HG03342 (cell line): ENCODE measurements at regions not wholly inside any gene's neighbourhood (a gene's known extent, or its start where the extent isn't known, plus 50 kb on each side); places are given as distances from the start of the nearest gene placed in this dataset.
"Not testable (repeated sequence)": the region's sequence is repeated elsewhere in the genome, so short reads cannot be mapped to it uniquely, and the experiment has no call there.

Experiments
- ATAC-seq: cut with Tn5 transposase; IDR thresholded peaks from one replicate; pipeline ENCODE4 v1.9.1; 2021; ENCODE audit warnings: mild to moderate bottlenecking, moderate library complexity; ENCODE audit not compliant: unreplicated experiment

GRCh38 chr16:14384745-14385144 lies 245.3 kb downstream of the PARN start:
- no peak for ATAC-seq

GRCh38 chr16:14383844-14384243 lies 246.2 kb downstream of the PARN start:
- ATAC-seq, result not testable (repeated sequence)

GRCh38 chr16:14378689-14379467 lies 251.2 kb downstream of the PARN start:
- no peak for ATAC-seq

- ATAC-seq, result no peak
These were observed 251.9 kb downstream of the PARN start for GRCh38 chr16:14378131-14378551.

- no peak for ATAC-seq
These were observed 252.7 kb downstream of the PARN start for GRCh38 chr16:14377326-14377725.

GRCh38 chr16:14375132-14375491 lies 254.9 kb downstream of the PARN start:
- ATAC-seq, result no peak

GRCh38 chr16:14374451-14375131 lies 255.5 kb downstream of the PARN start:
- no peak for ATAC-seq

- no peak for ATAC-seq
These were observed 256.2 kb downstream of the PARN start for GRCh38 chr16:14373896-14374295.

GRCh38 chr16:14373406-14373805 lies 256.7 kb downstream of the PARN start:
- ATAC-seq, result no peak

GRCh38 chr16:14372471-14372870 lies 257.6 kb downstream of the PARN start:
- no peak for ATAC-seq

GRCh38 chr16:14371778-14372431 lies 258.2 kb downstream of the PARN start:
- no peak for ATAC-seq

- no peak for ATAC-seq
These were observed 259.3 kb downstream of the PARN start for GRCh38 chr16:14370736-14371234.

GRCh38 chr16:14369734-14370598 lies 260.1 kb downstream of the PARN start:
- ATAC-seq, result no peak

- ATAC-seq, result no peak
These were observed 261.7 kb downstream of the PARN start for GRCh38 chr16:14368399-14368798.

- ATAC-seq, result no peak
These were observed 262.9 kb downstream of the PARN start for GRCh38 chr16:14366974-14367707.

GRCh38 chr16:14366447-14366846 lies 263.6 kb downstream of the PARN start:
- ATAC-seq, result no peak

GRCh38 chr16:14365200-14365851 lies 264.7 kb downstream of the PARN start:
- ATAC-seq, result no peak

- ATAC-seq, result no peak
These were observed 265.5 kb downstream of the PARN start for GRCh38 chr16:14364386-14365199.

- ATAC-seq, result no peak
These were observed 266.0 kb downstream of the PARN start for GRCh38 chr16:14364112-14364385.
